NCI-H2081 (cell line): ENCODE measurements at regions not wholly inside any gene's neighbourhood (a gene's known extent, or its start where the extent isn't known, plus 50 kb on each side); places are given as distances from the start of the nearest gene placed in this dataset.

ENCODE experiments used
- DNase-seq, 2 experiments: peaks; one replicate each; lab custom pipeline; 2025; lab: John Stamatoyannopoulos, UW

DNA sequence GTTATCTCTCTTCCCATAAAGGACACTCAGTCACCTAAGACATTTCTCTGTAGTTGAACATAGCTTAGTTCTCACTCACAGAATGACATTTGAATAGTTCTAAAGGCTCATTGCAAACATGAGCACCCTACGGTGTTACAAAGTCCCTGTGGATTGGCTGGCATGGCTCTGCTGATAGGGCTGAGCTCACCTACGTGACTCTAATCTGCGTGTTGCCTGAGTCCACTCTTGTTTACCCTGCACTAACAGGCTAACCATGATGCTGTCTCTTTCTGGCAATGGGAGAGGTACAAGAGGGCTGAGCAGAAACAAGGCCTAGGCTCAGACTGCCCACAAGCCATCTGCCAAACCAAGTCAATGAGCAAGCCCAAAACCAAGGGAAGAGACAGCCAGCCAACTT, 103.6 kb downstream of the PALM2AKAP2 start:
- DNase-seq = no peak

- no peak for DNase-seq
These were observed 106.0 kb downstream of the PALM2AKAP2 start for GRCh38 chr9:109886041-109886440.

DNA sequence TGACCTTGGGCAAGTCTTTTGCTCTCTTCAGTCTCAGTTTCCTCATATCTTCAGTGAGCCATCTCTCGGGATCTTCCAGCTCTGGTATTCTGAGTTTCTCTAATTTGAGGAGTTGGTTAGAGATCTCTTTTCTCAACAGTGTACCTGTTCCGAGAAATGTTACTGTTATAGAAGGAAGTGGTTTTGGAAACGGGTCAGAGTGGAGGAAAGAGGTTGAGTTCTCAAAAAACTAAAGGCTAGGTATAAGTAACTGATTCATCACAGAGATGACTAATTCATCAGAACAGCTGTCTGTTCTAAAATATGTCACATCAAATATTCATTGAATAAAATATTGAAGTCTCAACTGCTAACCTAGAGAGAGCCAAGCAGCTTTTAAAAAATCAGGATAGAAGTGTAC, 106.6 kb downstream of the PALM2AKAP2 start:
- no peak for DNase-seq

- no peak for DNase-seq
These were observed 107.1 kb downstream of the PALM2AKAP2 start for GRCh38 chr9:109887079-109887478.

DNA sequence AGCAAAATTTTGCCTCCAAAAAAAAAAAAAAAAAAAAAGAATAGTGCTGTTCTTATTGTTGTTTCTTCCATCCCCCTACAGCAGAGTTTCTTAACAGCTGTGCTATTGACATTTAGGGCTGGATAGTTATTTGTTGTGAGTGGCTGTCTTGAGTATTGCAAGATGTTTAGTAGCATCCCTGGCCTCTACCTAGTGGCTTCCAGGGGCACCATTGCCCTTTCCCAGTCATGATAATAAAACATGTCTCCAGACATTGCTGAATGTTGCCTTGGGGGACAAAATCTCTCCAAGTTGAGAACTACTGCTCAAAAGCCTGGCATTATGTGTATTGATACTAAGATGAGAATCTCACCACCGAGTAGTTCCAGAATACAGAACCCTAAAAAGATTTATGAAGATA, 108.7 kb downstream of the PALM2AKAP2 start:
- no peak for DNase-seq

GRCh38 chr9:109889456-109889855, 109.5 kb downstream of the PALM2AKAP2 start:
- DNase-seq = no peak

DNA sequence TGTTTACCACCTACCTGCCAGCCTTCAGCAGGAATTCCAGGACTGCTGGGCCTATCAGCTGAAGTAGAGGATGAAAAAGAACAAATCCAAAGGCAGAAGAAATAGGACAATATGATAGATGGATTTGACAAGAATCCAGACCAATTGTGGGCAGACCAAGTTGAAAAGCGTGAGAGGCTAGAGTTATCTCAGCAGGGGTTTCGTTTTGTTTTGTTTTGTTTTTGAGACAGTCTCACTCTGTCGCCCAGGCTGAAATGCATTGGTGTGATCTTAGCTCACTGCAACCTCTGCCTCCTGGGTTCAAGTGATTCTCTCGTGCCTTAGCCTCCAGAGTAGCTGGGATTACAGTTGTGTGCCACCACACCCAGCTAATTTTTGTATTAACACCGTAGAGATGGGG, 113.2 kb downstream of the PALM2AKAP2 start:
- DNase-seq = no peak

GRCh38 chr9:109894473-109894872, 114.5 kb downstream of the PALM2AKAP2 start:
- no peak for DNase-seq

DNA sequence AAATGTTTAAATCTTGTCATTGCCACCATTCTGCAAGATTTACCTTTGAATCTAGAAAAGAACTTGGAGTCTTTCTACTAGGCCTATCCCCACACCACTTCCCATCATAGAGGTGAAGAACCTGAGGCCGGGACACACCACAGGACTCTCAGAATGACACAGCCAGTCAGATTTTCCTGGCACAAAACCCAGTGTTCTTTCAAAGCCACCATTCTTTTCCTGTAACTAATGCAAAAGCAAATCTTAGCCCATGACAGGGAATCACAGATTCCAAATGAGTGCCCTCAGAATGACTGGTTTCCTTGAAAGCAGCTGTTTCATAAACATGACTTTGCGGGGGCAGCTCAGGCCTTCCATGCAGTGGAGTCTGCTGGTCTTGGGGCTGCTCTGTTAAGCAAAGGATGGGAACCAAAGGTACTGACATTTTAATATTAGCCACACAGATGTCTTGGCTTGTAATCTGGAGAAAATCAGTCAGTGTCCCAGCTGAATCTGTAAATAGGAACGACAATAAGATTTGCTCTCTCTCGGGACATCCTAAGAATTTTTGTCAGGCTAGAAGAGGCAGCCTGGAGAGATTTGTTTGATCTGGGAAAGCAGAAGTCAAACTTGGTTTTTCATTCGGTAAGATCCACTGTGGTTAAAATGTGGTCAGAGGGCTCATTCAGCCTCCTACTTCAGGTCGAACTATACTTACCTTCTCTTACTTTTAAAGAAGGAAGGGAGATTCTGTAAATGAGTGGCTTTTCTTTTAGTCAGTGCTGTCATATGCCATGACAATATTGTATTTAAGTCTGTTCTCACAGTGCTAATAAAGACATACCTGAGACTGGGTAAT, 115.1 kb downstream of the PALM2AKAP2 start:
- no peak for DNase-seq

- DNase-seq = no peak
These were observed 121.2 kb downstream of the PALM2AKAP2 start for GRCh38 chr9:109901201-109901600.

GRCh38 chr9:109903515-109904138, 123.6 kb downstream of the PALM2AKAP2 start:
- DNase-seq = peak; percentile 66 to 77

DNA sequence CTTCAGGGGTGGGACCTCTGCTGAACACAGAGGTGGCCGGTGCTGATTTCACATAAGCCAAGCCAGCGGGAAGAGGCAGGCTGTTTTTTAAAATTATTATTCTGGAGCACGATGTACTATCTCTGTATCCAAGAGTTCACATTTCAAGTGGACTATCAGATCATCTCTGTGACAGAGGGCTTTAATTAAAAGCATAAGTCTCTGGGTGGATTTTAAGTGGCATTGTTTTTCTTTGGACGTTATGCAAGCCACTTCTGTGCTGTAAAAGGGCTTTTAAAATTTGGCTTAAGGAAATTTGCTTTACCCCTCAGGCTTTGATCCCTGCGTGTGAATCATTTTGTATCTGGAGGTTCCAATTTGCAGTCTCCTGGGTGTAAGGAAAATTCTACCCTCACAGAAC, 124.7 kb downstream of the PALM2AKAP2 start:
- DNase-seq = no peak

- DNase-seq = no peak
These were observed 125.5 kb downstream of the PALM2AKAP2 start for GRCh38 chr9:109905472-109905871.

- DNase-seq = no peak
These were observed 126.9 kb downstream of the PALM2AKAP2 start for GRCh38 chr9:109906766-109907382.

DNA sequence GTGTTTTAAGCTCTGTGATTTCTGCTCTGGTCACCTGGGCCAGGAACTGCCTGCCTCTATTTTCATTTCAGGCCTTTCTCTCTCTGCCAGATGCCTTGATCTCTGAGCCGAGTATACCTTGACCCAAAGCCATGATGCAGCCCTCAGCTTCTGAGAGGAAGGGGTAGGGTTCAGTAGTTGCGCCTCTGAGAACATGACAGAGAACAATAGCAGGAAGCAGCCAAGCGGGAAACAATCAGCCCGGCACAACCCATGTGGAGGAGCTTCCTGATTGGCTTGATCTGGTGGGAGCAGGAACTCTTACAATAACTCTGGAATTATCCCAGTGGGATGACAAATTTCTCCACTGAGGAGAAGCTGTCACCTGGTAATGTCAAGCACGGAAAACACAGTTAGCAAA, 127.4 kb downstream of the PALM2AKAP2 start:
- peak in 1 of 2 experiments; percentile 5 for DNase-seq

GRCh38 chr9:109907810-109908458, 127.9 kb downstream of the PALM2AKAP2 start:
- no peak for DNase-seq

- no peak for DNase-seq
These were observed 128.7 kb downstream of the PALM2AKAP2 start for GRCh38 chr9:109908459-109909390.

GRCh38 chr9:109910671-109911518, 130.9 kb downstream of the PALM2AKAP2 start:
- no peak for DNase-seq

DNA sequence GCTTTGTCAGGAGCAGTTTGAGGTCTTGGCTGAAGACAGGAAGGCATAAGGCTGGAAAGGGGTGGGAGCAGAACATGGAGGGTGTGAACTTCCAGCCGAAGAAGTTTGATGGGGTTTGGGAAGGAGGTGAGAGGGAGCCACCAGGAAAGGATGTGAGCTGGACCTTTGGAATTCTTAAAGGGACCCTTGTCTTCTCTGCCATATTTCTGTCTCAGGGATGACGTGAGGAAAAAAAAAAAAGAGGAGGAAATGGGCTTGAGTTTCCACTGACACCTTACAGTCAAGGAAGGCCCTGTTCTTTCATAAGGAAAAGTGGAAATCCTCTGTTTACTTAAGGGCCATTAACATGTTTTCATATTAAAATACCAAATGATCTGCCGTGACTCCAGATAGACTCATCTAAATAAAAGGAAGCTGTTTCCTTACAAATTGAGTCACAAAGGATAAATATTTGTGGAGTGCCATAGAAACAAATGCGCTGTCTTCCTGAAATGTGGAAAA, 132.1 kb downstream of the PALM2AKAP2 start:
- DNase-seq = no peak

GRCh38 chr9:109912726-109913460, 132.9 kb downstream of the PALM2AKAP2 start:
- DNase-seq = no peak
